Right cardiac atrium (tissue), 5 donors: ENCODE measurements at regions not wholly inside any gene's neighbourhood (a gene's known extent, or its start where the extent isn't known, plus 50 kb on each side); places are given as distances from the start of the nearest gene placed in this dataset.

Experiments used
- ATAC-seq, 2 donors: fragments of 200-7000 bp; cut with Tn5 transposase; one replicate each; pipeline versions ENCODE4 v1.8.0 to v1.9.1; 2020; ENCODE audit warnings: moderate library complexity in 2 of 2, mild to moderate bottlenecking in 1 of 2
- DNase-seq, 3 donors: peaks; one replicate each; pipeline ENCODE4 v3.0.0-alpha.2; 2020
- H3K27ac ChIP-seq: one replicate; pipeline ENCODE4 v1.5.1; 2013; ENCODE audit warnings: mild to moderate bottlenecking, low read length, control low read depth, moderate library complexity
- H3K27me3 ChIP-seq: one replicate; pipeline ENCODE4 v1.6.1; 2013; ENCODE audit not compliant: control insufficient read depth, insufficient read depth
- H3K4me1 ChIP-seq: one replicate; pipeline ENCODE4 v1.6.1; 2013; ENCODE audit warnings: low read length; ENCODE audit not compliant: control insufficient read depth, insufficient read depth
- H3K4me3 ChIP-seq: one replicate; pipeline ENCODE4 v1.5.1; 2013; ENCODE audit warnings: low read length, control low read depth
- H3K9me3 ChIP-seq: one replicate; pipeline ENCODE4 v1.6.1; 2013; ENCODE audit warnings: low read length; ENCODE audit not compliant: control insufficient read depth
- WGBS: extraction: QIAGEN DNeasy Blood & Tissue Kit; methylation state at CpG from one replicate; pipeline ENCODE4 v1.1.7; 2013; 5-methylcytosine and 5-hydroxymethylcytosine counted together
- intact Hi-C, 4 donors: fragments of 100-400 bp; cut with DNase I; formaldehyde crosslinking; loops; one replicate each; pipeline versions ENCODE4 v1.11.0 to v1.14.0; 2022 to 2023
- donor health status: healthy with polysubstance abuse.
- donor health status: DM: no; HTN: yes; CAD: no.
- donor health status: DM: no; HTN: no; CAD: no.
- donor health status: DM: no; HTN: yes; CAD: no; lungs with severe emphysema.
- donor health status: DM: yes; HTN: yes; CAD: no.

DNA sequence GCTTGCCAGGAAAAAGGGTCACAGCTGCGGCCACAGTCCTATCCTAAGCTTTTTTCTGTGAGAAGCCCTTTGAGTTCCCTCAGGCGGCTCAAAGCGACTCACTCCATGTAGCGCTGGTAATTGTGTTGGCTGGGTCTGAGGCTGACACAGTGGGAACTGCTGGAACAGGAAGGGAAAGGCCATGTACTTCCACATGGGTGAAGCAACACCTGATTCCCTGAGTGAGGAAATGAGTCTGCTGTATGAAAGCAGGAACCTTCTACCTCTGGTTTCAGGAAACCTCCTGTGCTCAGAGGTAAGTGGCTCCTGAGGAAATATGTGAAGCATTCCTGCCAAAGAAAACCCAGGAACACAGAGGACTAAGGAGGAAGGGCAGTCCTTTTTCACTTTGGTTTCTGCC lies 734.6 kb upstream of the SORCS1 start:
- H3K9me3 ChIP-seq: no peaks in the 10 kb centered on the region
- intact Hi-C loops: no loop called here
- WGBS: 82% methylated on average over 4 of the region's 4 CpGs

DNA sequence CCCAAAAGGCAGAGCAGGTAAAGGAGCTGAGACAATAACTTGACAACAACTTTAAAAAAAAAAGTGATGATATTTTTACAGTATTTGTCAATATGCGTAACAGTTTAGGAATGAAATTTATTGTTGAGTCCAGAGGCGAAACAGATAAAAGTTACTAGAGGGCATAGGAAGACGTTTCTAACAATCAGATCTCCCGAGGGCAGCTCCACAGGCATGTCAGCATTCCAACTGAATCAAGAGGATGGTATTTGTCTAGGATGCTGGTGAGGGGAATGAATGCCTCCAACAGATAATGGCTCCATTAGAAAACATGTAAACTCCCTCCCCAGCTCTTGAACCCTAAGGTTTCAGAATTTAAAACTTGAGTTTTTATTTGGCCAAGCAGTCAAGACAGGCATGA lies 733.9 kb upstream of the SORCS1 start:
- H3K9me3 ChIP-seq: no peaks in the 10 kb centered on the region
- no peak for ATAC-seq
- intact Hi-C loops: no loop called here
- H3K27ac ChIP-seq: no peak overlapping the region
- H3K4me1 ChIP-seq: no peaks in the 10 kb centered on the region
- DNase-seq: no peak
- WGBS: 57% methylated on average over 4 of the region's 4 CpGs
- H3K4me3 ChIP-seq: no peak overlapping the region
- no peaks in the 10 kb centered on the region for H3K27me3 ChIP-seq

More for the DNA sequence above, 734.6 kb upstream of the SORCS1 start:
- DNase-seq (no peak), ATAC-seq (no peak)
- Histone ChIP-seq H3K4me3 (no peak overlapping the region), H3K4me1 (no peaks in the 10 kb centered on the region), H3K27me3 (no peaks in the 10 kb centered on the region), H3K27ac (no peak overlapping the region)

DNA sequence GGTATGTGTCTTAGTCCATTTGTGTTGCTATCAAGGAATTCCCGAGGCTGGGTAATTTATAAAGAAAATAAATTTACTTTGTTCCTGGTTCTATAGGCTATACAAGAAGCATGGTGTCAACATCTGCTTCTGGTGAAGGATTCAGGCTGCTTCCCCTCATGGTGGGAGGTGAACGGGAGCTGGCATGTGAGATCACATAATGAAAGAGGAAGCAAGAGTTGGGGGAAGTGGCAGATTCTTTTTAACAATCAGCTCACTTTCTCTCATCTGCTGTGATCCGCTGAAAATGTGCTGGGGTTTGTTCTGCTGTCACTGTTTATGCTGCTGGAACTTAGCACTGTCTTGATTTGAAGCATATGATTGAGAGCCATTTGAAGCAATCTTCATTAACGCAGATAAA lies 730.0 kb upstream of the SORCS1 start:
- intact Hi-C loops: no loop called here
- no peak overlapping the region for H3K4me3 ChIP-seq
- DNase-seq (no peak), ATAC-seq (no peak)
- H3K9me3 ChIP-seq: no peaks in the 10 kb centered on the region
- H3K27ac ChIP-seq: no peak overlapping the region
- no peaks in the 10 kb centered on the region for H3K4me1 ChIP-seq
- no peaks in the 10 kb centered on the region for H3K27me3 ChIP-seq
- WGBS: 35% methylated on average over 4 of the region's 4 CpGs

DNA sequence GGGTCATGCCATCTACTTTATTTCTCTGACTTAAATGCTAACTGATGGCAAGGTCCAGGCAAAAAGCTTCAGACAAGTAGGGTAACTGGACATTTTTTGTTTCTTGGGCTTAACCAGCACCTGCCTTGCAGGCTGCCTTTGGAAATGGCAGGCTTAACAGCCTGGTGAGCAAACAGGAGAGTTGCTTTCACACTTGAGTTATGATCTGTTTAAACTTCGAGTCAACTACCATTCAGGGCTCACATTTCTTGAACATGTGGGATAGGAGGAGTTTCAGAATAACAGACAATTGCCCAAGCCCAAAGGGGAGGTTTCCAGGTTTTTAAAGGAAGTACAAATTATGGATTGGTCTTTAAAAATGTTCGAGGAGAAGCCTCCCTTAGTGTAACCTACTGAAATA lies 724.6 kb upstream of the SORCS1 start:
- Histone ChIP-seq H3K27ac (no peak overlapping the region), H3K9me3 (no peaks in the 10 kb centered on the region), H3K4me1 (no peaks in the 10 kb centered on the region), H3K4me3 (no peak overlapping the region), H3K27me3 (no peaks in the 10 kb centered on the region)
- DNase-seq (no peak), ATAC-seq (no peak)
- intact Hi-C loops: no loop called here
- WGBS: 47% methylated on average over 2 of the region's 2 CpGs

DNA sequence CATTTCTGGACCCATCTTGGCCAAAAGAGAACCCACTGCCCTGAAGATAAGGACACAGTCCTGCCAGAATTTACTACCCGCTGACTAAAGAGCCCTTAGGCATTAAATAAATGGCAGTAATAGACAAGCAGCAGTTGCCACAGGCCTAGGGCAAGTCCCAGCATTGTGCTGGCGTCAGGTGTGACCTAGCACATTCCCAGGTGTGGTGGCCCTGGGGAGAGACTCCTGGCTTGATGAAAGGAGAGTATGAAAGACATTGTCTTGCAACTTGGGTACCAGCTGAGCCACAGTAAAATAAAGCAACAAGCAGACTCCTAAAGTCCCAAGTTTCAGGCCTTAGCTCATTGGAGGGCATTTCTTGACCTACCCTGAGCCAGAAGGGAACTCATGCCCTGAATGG lies 715.7 kb upstream of the SORCS1 start:
- intact Hi-C loops: no loop called here
- H3K27ac ChIP-seq: no peak overlapping the region
- DNase-seq: peak in 1 of 3 donors; percentile 35
- 77% methylated on average over 2 of the region's 2 CpGs for WGBS
- no peaks in the 10 kb centered on the region for H3K4me1 ChIP-seq
- ATAC-seq: no peak
- peaks cover 1% of the 10 kb centered on the region for H3K9me3 ChIP-seq
- H3K4me3 ChIP-seq: no peak overlapping the region
- H3K27me3 ChIP-seq: no peaks in the 10 kb centered on the region

DNA sequence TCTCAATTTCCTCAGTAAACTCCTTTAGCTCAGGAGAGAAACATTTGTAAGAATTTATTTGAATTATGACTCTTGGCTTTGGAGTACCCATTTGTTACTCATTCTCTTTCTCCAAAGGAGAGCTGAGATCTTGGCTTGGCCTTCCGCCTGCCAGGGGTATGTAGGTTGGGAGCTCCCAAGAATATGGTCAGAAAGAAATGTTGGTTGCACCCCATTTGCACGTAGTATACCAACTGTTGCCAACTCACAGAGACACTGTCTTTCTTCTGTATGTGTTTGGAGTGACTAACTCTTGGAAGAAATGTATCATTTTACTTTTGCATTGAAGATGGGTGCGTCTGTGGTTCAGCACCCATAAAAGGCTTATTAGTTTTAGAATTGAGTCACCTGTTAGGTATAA lies 708.5 kb upstream of the SORCS1 start:
- DNase-seq (no peak), ATAC-seq (no peak)
- no peaks in the 10 kb centered on the region for H3K9me3 ChIP-seq
- intact Hi-C loops: no loop called here
- WGBS: 87% methylated on average over 3 of the region's 3 CpGs
- no peak overlapping the region for H3K4me3 ChIP-seq
- no peak overlapping the region for H3K27ac ChIP-seq
- H3K27me3 ChIP-seq: no peaks in the 10 kb centered on the region
- no peaks in the 10 kb centered on the region for H3K4me1 ChIP-seq

DNA sequence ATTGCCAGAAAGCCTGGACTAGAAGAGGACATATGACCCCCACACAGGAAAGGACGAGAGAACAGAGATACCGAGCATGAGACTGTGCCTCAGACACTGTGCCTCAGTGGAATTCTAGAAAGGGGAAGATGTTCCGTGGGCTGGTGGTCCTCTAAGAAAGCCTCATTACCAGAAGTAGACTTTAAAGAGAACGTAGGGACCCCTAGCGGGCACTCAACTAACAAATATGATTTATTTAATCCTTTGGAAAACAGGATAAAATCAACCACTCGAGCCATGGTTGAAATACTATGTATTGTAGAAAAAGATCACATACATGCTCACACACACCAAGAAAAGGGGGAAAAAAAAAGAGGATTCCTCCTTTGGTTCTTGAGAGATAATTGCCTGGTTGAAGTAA lies 701.2 kb upstream of the SORCS1 start:
- 70% methylated on average over 6 of the region's 6 CpGs for WGBS
- Histone ChIP-seq H3K27ac (no peak overlapping the region), H3K27me3 (no peaks in the 10 kb centered on the region), H3K4me3 (no peak overlapping the region), H3K4me1 (no peaks in the 10 kb centered on the region), H3K9me3 (no peaks in the 10 kb centered on the region)
- DNase-seq (no peak), ATAC-seq (no peak)
- intact Hi-C loops: no loop called here

DNA sequence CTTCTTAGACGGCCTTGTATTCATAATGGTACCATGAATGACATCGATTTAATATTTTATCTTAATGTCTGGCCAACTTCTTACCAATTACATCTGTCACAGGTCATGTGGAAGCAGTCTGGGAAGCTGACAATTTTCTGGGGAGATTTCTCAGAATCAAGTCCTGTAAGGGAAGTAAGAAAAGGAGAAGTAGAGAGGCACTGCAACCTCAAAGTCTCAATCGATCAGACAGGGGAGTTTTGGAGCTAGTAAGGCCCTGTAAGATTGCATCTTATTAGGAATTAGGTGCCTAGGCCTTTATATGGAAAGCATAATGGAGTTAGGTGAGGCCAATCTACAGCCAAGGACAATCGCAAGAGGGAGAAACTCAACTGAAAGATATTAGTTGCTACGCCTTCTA lies 694.6 kb upstream of the SORCS1 start:
- ATAC-seq (no peak), DNase-seq (no peak)
- Histone ChIP-seq H3K9me3 (no peaks in the 10 kb centered on the region), H3K4me1 (no peaks in the 10 kb centered on the region), H3K27me3 (no peaks in the 10 kb centered on the region), H3K27ac (no peak overlapping the region), H3K4me3 (no peak overlapping the region)
- intact Hi-C loops: no loop called here
- WGBS: 70% methylated on average over 5 of the region's 5 CpGs

DNA sequence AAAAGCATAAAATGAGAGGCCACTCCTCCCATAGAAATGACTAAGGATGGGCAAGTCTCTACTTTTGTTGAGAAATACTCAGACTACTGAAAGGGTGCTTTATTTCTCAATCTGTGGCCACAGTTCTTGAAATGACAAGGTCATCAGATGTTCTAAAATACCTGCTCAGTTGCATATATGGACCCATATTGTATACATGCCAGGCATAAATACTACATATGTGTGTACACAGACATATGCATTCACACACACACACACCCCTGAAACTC lies 691.5 kb upstream of the SORCS1 start:
- no peak overlapping the region for H3K27ac ChIP-seq
- H3K27me3 ChIP-seq: no peaks in the 10 kb centered on the region
- DNase-seq (no peak), ATAC-seq (no peak)
- no peaks in the 10 kb centered on the region for H3K9me3 ChIP-seq
- intact Hi-C loops: no loop called here
- no peaks in the 10 kb centered on the region for H3K4me1 ChIP-seq
- no peak overlapping the region for H3K4me3 ChIP-seq

DNA sequence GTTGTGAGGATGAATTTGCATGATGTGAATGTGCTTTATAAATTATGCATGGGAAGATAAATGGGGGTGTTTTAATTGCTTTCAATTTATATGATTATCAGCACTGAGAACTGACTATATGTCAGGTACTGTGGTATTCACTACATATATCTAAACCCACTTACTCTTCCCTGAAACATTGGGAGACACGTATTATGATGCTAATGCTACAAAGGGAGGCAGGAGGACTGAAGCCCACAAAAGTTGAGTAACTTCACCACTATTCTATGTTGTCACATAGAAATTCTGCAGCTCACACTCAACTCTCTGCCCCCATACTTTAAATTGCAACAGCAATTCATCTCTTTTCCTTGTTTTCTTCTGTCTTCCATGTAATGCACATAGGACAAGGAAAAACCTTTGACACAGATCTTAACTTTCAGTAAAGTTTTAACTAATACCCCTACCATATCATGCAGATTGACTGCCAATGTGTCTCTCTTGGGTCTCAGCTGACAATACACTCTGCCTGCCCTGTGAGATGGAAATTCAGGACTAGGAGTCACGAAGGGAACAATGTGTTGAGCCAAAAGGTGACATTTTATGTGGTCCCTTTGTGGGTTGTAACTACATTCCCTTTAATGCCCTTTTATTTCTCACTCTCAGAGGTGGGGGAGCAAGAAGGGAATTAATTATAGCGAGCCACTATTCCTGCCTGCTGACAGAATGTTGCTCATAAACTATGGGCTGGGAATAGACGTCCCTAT lies 691.0 kb upstream of the SORCS1 start:
- intact Hi-C loops: no loop called here
- Histone ChIP-seq H3K9me3 (no peaks in the 10 kb centered on the region), H3K4me3 (no peak overlapping the region), H3K27ac (no peak overlapping the region), H3K27me3 (no peaks in the 10 kb centered on the region), H3K4me1 (no peaks in the 10 kb centered on the region)
- ATAC-seq (no peak), DNase-seq (no peak)
- WGBS: 69% methylated on average over 4 of the region's 4 CpGs

DNA sequence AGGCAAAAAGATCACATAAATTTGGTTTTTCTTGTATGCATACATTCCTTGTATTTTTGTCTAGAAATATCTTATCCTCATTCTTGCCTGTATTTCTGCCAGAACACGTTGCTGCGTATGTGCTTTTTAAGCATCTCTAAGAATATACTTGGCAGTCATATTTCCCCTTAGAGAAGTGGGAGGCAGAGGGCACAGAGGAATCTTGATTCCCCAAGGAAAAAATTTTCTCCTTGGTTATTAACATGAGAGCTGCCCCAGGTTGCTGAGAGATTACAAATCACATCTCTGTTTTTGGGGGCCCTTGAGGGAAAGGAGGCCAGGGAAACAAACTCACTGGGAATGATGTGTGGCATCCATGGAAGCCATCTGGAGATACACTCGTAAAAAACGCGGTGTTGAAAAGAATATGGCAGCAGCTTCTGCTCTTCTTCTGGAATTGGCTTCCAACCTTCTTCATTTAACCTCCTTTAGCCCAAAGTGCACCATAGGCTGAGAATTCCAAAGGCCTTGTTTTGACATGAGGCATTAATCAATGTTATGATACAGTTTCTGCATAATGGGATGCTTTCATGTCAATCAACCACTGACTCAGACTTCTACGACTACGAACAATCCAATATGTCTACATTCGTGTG lies 684.3 kb upstream of the SORCS1 start:
- ATAC-seq (no peak), DNase-seq (no peak)
- no peaks in the 10 kb centered on the region for H3K4me1 ChIP-seq
- no peaks in the 10 kb centered on the region for H3K27me3 ChIP-seq
- intact Hi-C loops: no loop called here
- H3K27ac ChIP-seq: no peak overlapping the region
- H3K4me3 ChIP-seq: no peak overlapping the region
- WGBS: 62% methylated on average over 8 of the region's 8 CpGs
- no peaks in the 10 kb centered on the region for H3K9me3 ChIP-seq

DNA sequence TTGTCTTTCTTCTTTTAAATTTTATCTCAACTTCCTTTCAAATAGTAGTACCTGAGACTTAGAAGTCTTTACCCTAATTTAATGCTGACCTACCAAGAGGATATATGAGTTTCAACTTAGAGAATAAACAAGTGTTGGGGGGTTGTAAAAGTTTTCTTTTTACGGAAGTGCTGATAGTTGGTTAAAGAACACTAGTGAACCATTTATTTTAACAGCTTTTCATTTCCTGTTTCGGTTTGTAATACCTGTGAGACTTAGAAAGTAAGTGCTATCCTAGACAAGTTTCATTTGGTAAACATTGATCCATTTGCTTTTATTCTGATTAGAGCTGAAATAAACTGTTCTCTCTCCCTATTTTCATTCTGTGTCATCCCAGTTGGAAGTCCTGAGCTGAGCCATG lies 683.1 kb upstream of the SORCS1 start:
- H3K27me3 ChIP-seq: no peaks in the 10 kb centered on the region
- DNase-seq (no peak), ATAC-seq (no peak)
- H3K4me1 ChIP-seq: no peaks in the 10 kb centered on the region
- 63% methylated on average over 2 of the region's 2 CpGs for WGBS
- H3K4me3 ChIP-seq: no peak overlapping the region
- no peaks in the 10 kb centered on the region for H3K9me3 ChIP-seq
- intact Hi-C loops: no loop called here
- H3K27ac ChIP-seq: no peak overlapping the region
